Mammary epithelial cell (primary cell): ENCODE measurements at regions not wholly inside any gene's neighbourhood (a gene's known extent, or its start where the extent isn't known, plus 50 kb on each side); places are given as distances from the start of the nearest gene placed in this dataset.

Source experiments
- CTCF ChIP-seq, 2 donors: IDR thresholded peaks in 1 of 2; conservative IDR thresholded peaks in 1 of 2; 2 replicates each; pipeline ENCODE4 v1.5.1; 2011 to 2012; ENCODE audit warnings: inconsistent platforms in 2 of 2, low read length in 2 of 2, mild to moderate bottlenecking in 2 of 2, control low read depth in 1 of 2, low read depth in 1 of 2; ENCODE audit not compliant: insufficient read depth in 1 of 2; ENCODE audit errors: extremely low read depth in 1 of 2
- EZH2 ChIP-seq: IDR thresholded peaks from 2 replicates; pipeline ENCODE4 v1.6.1; 2012; ENCODE audit warnings: low read length, inconsistent platforms, borderline replicate concordance

GRCh38 chr3:64398476-64398875, 173.2 kb upstream of the PRICKLE2 start:
- TF ChIP-seq CTCF (conservative IDR thresholded peaks at IDR 0.05 in 1 of 2, IDR thresholded peaks at IDR 0.05 in 1 of 2; ENCODE audit: extremely low read depth in 1 of 2, insufficient read depth in 1 of 2, low read depth in 1 of 2, low read length in 2 of 2) (no peak), EZH2 (no peak)
